Smooth muscle cell (in vitro differentiated cells): ENCODE measurements at regions not wholly inside any gene's neighbourhood (a gene's known extent, or its start where the extent isn't known, plus 50 kb on each side); places are given as distances from the start of the nearest gene placed in this dataset.

Source experiments
- DNase-seq: peaks from one replicate; lab custom pipeline; 2025; ENCODE audit not compliant: unreplicated experiment; lab: John Stamatoyannopoulos, UW
- H2AFZ ChIP-seq: fragments of 200-600 bp; sonication (generic); 2 replicates; pipeline ENCODE4 v1.6.0; 2016; ENCODE audit warnings: antibody characterized with exemption, low read depth, mild to moderate bottlenecking
- H3F3A ChIP-seq: fragments of 200-600 bp; sonication (generic); 2 replicates; pipeline ENCODE4 v1.6.0; 2017; ENCODE audit warnings: antibody characterized with exemption, low read depth
- H3K27ac ChIP-seq: fragments of 200-600 bp; sonication (generic); 2 replicates; pipeline ENCODE4 v1.5.1; 2016; ENCODE audit warnings: low read depth, mild to moderate bottlenecking
- H3K27me3 ChIP-seq: fragments of 200-600 bp; sonication (generic); 2 replicates; pipeline ENCODE4 v1.6.1; 2016; ENCODE audit warnings: low read depth, mild to moderate bottlenecking
- H3K36me3 ChIP-seq: fragments of 200-600 bp; sonication (generic); 2 replicates; pipeline ENCODE4 v1.5.1; 2016; ENCODE audit warnings: low read depth
- H3K4me1 ChIP-seq: fragments of 200-600 bp; sonication (generic); 2 replicates; pipeline ENCODE4 v1.5.1; 2016; ENCODE audit warnings: low read depth
- H3K4me2 ChIP-seq: fragments of 200-600 bp; sonication (generic); 2 replicates; pipeline ENCODE4 v1.6.0; 2016; ENCODE audit warnings: mild to moderate bottlenecking
- H3K4me3 ChIP-seq: fragments of 200-600 bp; sonication (generic); 2 replicates; pipeline ENCODE4 v1.5.1; 2016; ENCODE audit warnings: mild to moderate bottlenecking
- H3K79me2 ChIP-seq: fragments of 200-600 bp; sonication (generic); 2 replicates; pipeline ENCODE4 v1.6.0; 2016; ENCODE audit warnings: low read depth, mild to moderate bottlenecking
- H3K9ac ChIP-seq: fragments of 200-600 bp; sonication (generic); 2 replicates; pipeline ENCODE4 v1.6.0; 2016; ENCODE audit warnings: low read depth
- H3K9me3 ChIP-seq: fragments of 200-600 bp; sonication (generic); replicated peaks from 2 replicates; pipeline ENCODE4 v1.5.1; 2016; ENCODE audit warnings: low read depth
- H4K20me1 ChIP-seq: fragments of 200-600 bp; sonication (generic); 2 replicates; pipeline ENCODE4 v1.6.0; 2016; ENCODE audit warnings: low read depth
- CTCF ChIP-seq: fragments of 200-600 bp; sonication (generic); IDR thresholded peaks from 2 replicates; pipeline ENCODE4 v1.5.1; 2017; ENCODE audit warnings: borderline replicate concordance, mild to moderate bottlenecking, antibody characterized with exemption; ENCODE audit not compliant: insufficient read depth, poor library complexity, severe bottlenecking
- WGBS: methylation state at CpG from one replicate; pipeline ENCODE4 v1.1.7; 2016; ENCODE audit warnings: low lambda C conversion rate; 5-methylcytosine and 5-hydroxymethylcytosine counted together

GRCh38 chr1:213656503-213656902 is 331.3 kb upstream of the PROX1 start:
- no peak for TF ChIP-seq CTCF
- H3K4me3 ChIP-seq, result no peak overlapping the region
- H3K27me3 ChIP-seq, result no peaks in the 10 kb centered on the region
- WGBS, result 64% methylated on average over 3 of the region's 3 CpGs
- no peaks in the 10 kb centered on the region for H3K4me1 ChIP-seq
- H3K36me3 ChIP-seq, result no peaks in the 10 kb centered on the region
- DNase-seq, result no peak
- H2AFZ ChIP-seq, result no peak overlapping the region
- no peak overlapping the region for H3K27ac ChIP-seq
- no peaks in the 10 kb centered on the region for H3K79me2 ChIP-seq
- H3K9me3 ChIP-seq, result no peaks in the 10 kb centered on the region
- H3K4me2 ChIP-seq, result no peak overlapping the region
- no peaks in the 10 kb centered on the region for H4K20me1 ChIP-seq
- H3K9ac ChIP-seq, result no peak overlapping the region
- H3F3A ChIP-seq, result no peaks in the 10 kb centered on the region

- no peaks in the 10 kb centered on the region for H3K36me3 ChIP-seq
- H2AFZ ChIP-seq, result no peak overlapping the region
- H3K79me2 ChIP-seq, result no peaks in the 10 kb centered on the region
- no peak overlapping the region for H3K27ac ChIP-seq
- H3K4me3 ChIP-seq, result no peak overlapping the region
- H3K27me3 ChIP-seq, result no peaks in the 10 kb centered on the region
- H4K20me1 ChIP-seq, result no peaks in the 10 kb centered on the region
- H3K9ac ChIP-seq, result no peak overlapping the region
- no peak overlapping the region for H3K4me2 ChIP-seq
- H3K9me3 ChIP-seq, result no peaks in the 10 kb centered on the region
- DNase-seq, result no peak
- H3K4me1 ChIP-seq, result no peaks in the 10 kb centered on the region
- TF ChIP-seq CTCF, result no peak
- H3F3A ChIP-seq, result no peaks in the 10 kb centered on the region
- WGBS, result 87% methylated on average over 3 of the region's 3 CpGs
These were observed 330.8 kb upstream of the PROX1 start for GRCh38 chr1:213657013-213657412.

GRCh38 chr1:213657879-213658278 is 329.9 kb upstream of the PROX1 start:
- no peak for DNase-seq

More at GRCh38 chr1:213657879-213658278, 329.9 kb upstream of the PROX1 start:
- Histone ChIP-seq H3F3A (no peaks in the 10 kb centered on the region), H3K36me3 (no peaks in the 10 kb centered on the region), H3K27ac (no peak overlapping the region), H3K9ac (no peak overlapping the region), H3K27me3 (no peaks in the 10 kb centered on the region), H3K4me1 (no peaks in the 10 kb centered on the region), H3K4me3 (no peak overlapping the region), H3K79me2 (no peaks in the 10 kb centered on the region), H3K9me3 (no peaks in the 10 kb centered on the region), H2AFZ (no peak overlapping the region), H4K20me1 (no peaks in the 10 kb centered on the region), H3K4me2 (no peak overlapping the region)
- TF ChIP-seq CTCF, result no peak
- 100% methylated on average over 2 of the region's 2 CpGs for WGBS
